ENCODE measurements at regions not wholly inside any gene's neighbourhood (a gene's known extent, or its start where the extent isn't known, plus 50 kb on each side); places are given as distances from the start of the nearest gene placed in this dataset.

GRCh38 chr12:127480775-127481314 lies 786.1 kb upstream of the TMEM132C start:
- H3K79me2 ChIP-seq (ENCODE audit: control insufficient read depth, insufficient read depth, low read length): no peaks in the 10 kb centered on the region
- CTCF ChIA-PET: no interaction called here
- no TSS peak for BruUV-seq (replicated peaks)
- peaks cover 2% of the 10 kb centered on the region for H3K9me3 ChIP-seq (replicated peaks; ENCODE audit: control insufficient read depth, insufficient read depth, low read length)
- DNase-seq (ENCODE audit: low read depth, low spot score) (no peak), FAIRE-seq (no peak)
- no peaks in the 10 kb centered on the region for H3K9me1 ChIP-seq (replicated peaks; ENCODE audit: control insufficient read depth, extremely low read depth, insufficient read depth, low read length)
- no peaks in the 10 kb centered on the region for H4K20me1 ChIP-seq (replicated peaks; ENCODE audit: control insufficient read depth, extremely low read depth, insufficient read depth, low read length)
- H3K4me3 ChIP-seq (replicated peaks in 1 of 3; ENCODE audit: insufficient read depth in 1 of 3, low read depth in 1 of 3, low read length in 3 of 3): no peak overlapping the region
- H3K27me3 ChIP-seq (ENCODE audit: control insufficient read depth in 2 of 2, insufficient read depth in 2 of 2, low read length in 2 of 2): no peaks in the 10 kb centered on the region
- intact Hi-C loops (cut with micrococcal nuclease) (no loop called here), dilution Hi-C loops (cut with MboI; ENCODE audit: extremely low pct_ligation_motif_present, low sequenced_read_pairs) (no loop called here)
- no peak for TF ChIP-seq POLR2A (IDR thresholded peaks at IDR 0.05; ENCODE audit: low read depth, low read length)
- no peak overlapping the region for H3K27ac ChIP-seq (ENCODE audit: insufficient read depth, low read depth, low read length)
- no peak overlapping the region for H2AFZ ChIP-seq (ENCODE audit: low read depth, low read length)
- H3K9ac ChIP-seq (replicated peaks; ENCODE audit: extremely low read depth, insufficient read depth, low read length): no peak overlapping the region
- POLR2A ChIA-PET: no interaction called here
- no peak overlapping the region for H3K4me2 ChIP-seq (ENCODE audit: insufficient read depth, low read length)
- H3K4me1 ChIP-seq (ENCODE audit: control insufficient read depth, extremely low read depth, insufficient read depth, low read length): no peaks in the 10 kb centered on the region
- H3K36me3 ChIP-seq (ENCODE audit: control insufficient read depth in 2 of 2, extremely low read depth in 1 of 2, insufficient read depth in 2 of 2, low read length in 2 of 2): no peaks in the 10 kb centered on the region

- Histone ChIP-seq H2AFZ (ENCODE audit: low read depth, low read length) (no peak overlapping the region), H3K9me3 (replicated peaks; ENCODE audit: control insufficient read depth, insufficient read depth, low read length) (peaks cover 2% of the 10 kb centered on the region), H3K27ac (ENCODE audit: insufficient read depth, low read depth, low read length) (no peak overlapping the region), H3K9me1 (replicated peaks; ENCODE audit: control insufficient read depth, extremely low read depth, insufficient read depth, low read length) (no peaks in the 10 kb centered on the region), H3K4me2 (ENCODE audit: insufficient read depth, low read length) (no peak overlapping the region), H3K9ac (replicated peaks; ENCODE audit: extremely low read depth, insufficient read depth, low read length) (no peak overlapping the region), H3K79me2 (ENCODE audit: control insufficient read depth, insufficient read depth, low read length) (no peaks in the 10 kb centered on the region), H3K4me3 (replicated peaks in 1 of 3; ENCODE audit: insufficient read depth in 1 of 3, low read depth in 1 of 3, low read length in 3 of 3) (no peak overlapping the region), H3K4me1 (ENCODE audit: control insufficient read depth, extremely low read depth, insufficient read depth, low read length) (no peaks in the 10 kb centered on the region), H3K36me3 (ENCODE audit: control insufficient read depth in 2 of 2, extremely low read depth in 1 of 2, insufficient read depth in 2 of 2, low read length in 2 of 2) (no peaks in the 10 kb centered on the region), H3K27me3 (ENCODE audit: control insufficient read depth in 2 of 2, insufficient read depth in 2 of 2, low read length in 2 of 2) (no peaks in the 10 kb centered on the region), H4K20me1 (replicated peaks; ENCODE audit: control insufficient read depth, extremely low read depth, insufficient read depth, low read length) (no peaks in the 10 kb centered on the region)
- ChIA-PET POLR2A (no interaction called here), CTCF (no interaction called here)
- intact Hi-C loops (cut with micrococcal nuclease): no loop called here
- dilution Hi-C loops (cut with MboI; ENCODE audit: extremely low pct_ligation_motif_present, low sequenced_read_pairs): no loop called here
- no peak for TF ChIP-seq GATA2 (IDR thresholded peaks at IDR 0.05; ENCODE audit: insufficient read depth, insufficient read length, low read depth, low read length)
- TF ChIP-seq EZH2 (IDR thresholded peaks at IDR 0.05; ENCODE audit: borderline replicate concordance, low read depth, low read length, severe bottlenecking): no peak
- FAIRE-seq (no peak), DNase-seq (ENCODE audit: low read depth, low spot score) (no peak)
- BruUV-seq (replicated peaks): no TSS peak
Observed at GRCh38 chr12:127482950-127483349, 784.0 kb upstream of the TMEM132C start.

Measured in endothelial cell of umbilical vein (primary cell).